ENCODE measurements at regions not wholly inside any gene's neighbourhood (a gene's known extent, or its start where the extent isn't known, plus 50 kb on each side); places are given as distances from the start of the nearest gene placed in this dataset.

GRCh38 chr7:13541326-13541725, 448.1 kb downstream of the ETV1 start:
- Mint-ChIP-seq H3K9me3 (no peaks in the 10 kb centered on the region), H3K4me3 (no peak overlapping the region), H3K27me3 (ENCODE audit: insufficient read depth, low read depth, poor library complexity) (no peaks in the 10 kb centered on the region), H3K4me1 (peaks cover 9% of the 10 kb centered on the region; the same call in 2 of the 3 replicates), H3K36me3 (ENCODE audit: low read depth) (no peaks in the 10 kb centered on the region), H3K27ac (no peak overlapping the region)
- Histone ChIP-seq H3K36me3 (ENCODE audit: insufficient read depth) (no peaks in the 10 kb centered on the region), H3F3A (replicated peaks; ENCODE audit: low read depth) (no peaks in the 10 kb centered on the region), H4K20me1 (replicated peaks; ENCODE audit: insufficient read depth) (no peaks in the 10 kb centered on the region), H3K4me3 (no peak overlapping the region), H3K79me2 (replicated peaks; ENCODE audit: insufficient read depth) (no peaks in the 10 kb centered on the region), H3K4me1 (ENCODE audit: insufficient read depth) (peaks cover 9% of the 10 kb centered on the region), H3K27me3 (ENCODE audit: insufficient read depth) (no peaks in the 10 kb centered on the region), H3K27ac (ENCODE audit: low read depth) (no peak overlapping the region), H3K9me2 (ENCODE audit: insufficient read depth) (no peaks in the 10 kb centered on the region), H3K4me2 (no peak overlapping the region), H2AFZ (no peak overlapping the region)
- DNase-seq (ENCODE audit: low spot score) (no peak), ATAC-seq (no peak)
- no peak for TF ChIP-seq EZH2phosphoT487 (IDR thresholded peaks at IDR 0.05; ENCODE audit: unreplicated experiment)
- no peak for TF ChIP-seq ETS1 (IDR thresholded peaks at IDR 0.05)
- TF ChIP-seq ZNF114 (CRISPR knock-in tag; IDR thresholded peaks at IDR 0.05): no peak
- no peak for TF ChIP-seq ZNF462 (CRISPR knock-in tag; IDR thresholded peaks at IDR 0.05)
- no peak for TF ChIP-seq STAT1 (IDR thresholded peaks at IDR 0.05; ENCODE audit: unreplicated experiment)
- TF ChIP-seq CTCF (conservative IDR thresholded peaks at IDR 0.05; ENCODE audit: low read depth in 2 of 2): no peak
- TF ChIP-seq ZNF331 (CRISPR knock-in tag; IDR thresholded peaks at IDR 0.05; ENCODE audit: low read depth): no peak
- TF ChIP-seq CREB1 (CRISPR knock-in tag; IDR thresholded peaks at IDR 0.05; ENCODE audit: low read depth): no peak
- no peak for TF ChIP-seq EZH2 (IDR thresholded peaks at IDR 0.05; ENCODE audit: low read depth, unreplicated experiment)
- TF ChIP-seq REST (IDR thresholded peaks at IDR 0.05; ENCODE audit: unreplicated experiment): no peak
- no peak for TF ChIP-seq JUNB (IDR thresholded peaks at IDR 0.05; ENCODE audit: unreplicated experiment)
- TF ChIP-seq NANOG (IDR thresholded peaks at IDR 0.05; ENCODE audit: borderline replicate concordance): no peak
- TF ChIP-seq POLR2AphosphoS5 (IDR thresholded peaks at IDR 0.05; ENCODE audit: low read depth): no peak

Data from GM23338 (cell line).